GM21515 (cell line): ENCODE measurements at regions not wholly inside any gene's neighbourhood (a gene's known extent, or its start where the extent isn't known, plus 50 kb on each side); places are given as distances from the start of the nearest gene placed in this dataset.

ENCODE experiments used
- ATAC-seq: cut with Tn5 transposase; IDR thresholded peaks from one replicate; pipeline ENCODE4 v1.9.1; 2021; ENCODE audit not compliant: unreplicated experiment

DNA sequence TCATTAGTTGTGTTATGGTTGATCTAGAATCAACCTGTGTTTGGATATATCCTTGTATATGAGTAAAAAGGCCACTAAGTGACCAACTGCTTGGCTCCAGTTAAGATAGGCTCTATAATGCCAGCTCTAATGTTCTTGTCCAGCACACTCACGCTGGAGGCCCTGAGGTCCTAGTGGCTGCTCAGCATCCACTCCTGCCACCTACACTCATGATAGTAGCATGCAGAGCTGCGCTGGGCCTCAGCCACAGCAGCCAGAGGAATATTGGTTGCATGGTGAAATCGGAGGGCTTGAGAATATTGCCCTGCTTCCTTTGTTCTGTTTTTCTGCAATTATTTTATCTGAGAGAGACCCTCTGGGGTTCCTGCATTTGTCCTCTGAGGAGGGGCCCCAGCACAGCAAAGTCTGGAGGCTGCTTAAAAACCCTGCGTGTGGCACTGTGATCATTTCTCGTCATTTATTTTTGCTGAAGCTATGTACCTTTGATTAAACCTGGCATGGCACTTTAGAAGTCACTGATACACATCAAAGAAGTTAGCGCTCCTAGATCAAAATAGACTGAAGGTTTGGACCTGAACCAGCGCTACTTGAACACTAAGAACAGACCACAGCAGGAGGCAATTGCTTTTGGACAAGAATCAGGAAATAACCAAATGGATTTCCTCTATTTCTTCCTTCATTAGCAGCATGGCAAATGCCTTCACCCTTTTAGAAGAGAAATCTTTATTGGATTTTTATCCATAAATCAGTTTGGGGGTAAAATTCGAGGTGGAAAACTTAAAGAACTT lies 398.4 kb upstream of the ID4 start:
- ATAC-seq = no peak

DNA sequence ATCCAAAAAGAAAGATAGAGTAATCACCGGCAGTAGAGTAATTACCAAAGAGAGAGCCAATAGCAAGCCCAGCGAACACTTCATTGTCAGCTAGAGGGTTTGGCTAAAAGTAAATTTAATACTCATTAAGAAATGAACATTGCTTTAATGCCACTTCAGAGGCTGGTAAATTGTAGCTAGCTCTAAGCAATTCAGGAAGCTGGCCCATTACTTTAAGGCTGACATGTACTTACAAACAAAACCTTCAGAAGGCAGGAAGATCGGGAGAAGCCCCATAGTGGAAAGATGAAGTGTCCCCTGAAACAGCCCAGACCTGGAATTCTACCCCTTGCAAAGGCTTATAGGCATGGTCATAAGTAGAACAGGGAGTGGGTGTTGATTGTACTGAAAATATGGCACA lies 396.6 kb upstream of the ID4 start:
- no peak for ATAC-seq

DNA sequence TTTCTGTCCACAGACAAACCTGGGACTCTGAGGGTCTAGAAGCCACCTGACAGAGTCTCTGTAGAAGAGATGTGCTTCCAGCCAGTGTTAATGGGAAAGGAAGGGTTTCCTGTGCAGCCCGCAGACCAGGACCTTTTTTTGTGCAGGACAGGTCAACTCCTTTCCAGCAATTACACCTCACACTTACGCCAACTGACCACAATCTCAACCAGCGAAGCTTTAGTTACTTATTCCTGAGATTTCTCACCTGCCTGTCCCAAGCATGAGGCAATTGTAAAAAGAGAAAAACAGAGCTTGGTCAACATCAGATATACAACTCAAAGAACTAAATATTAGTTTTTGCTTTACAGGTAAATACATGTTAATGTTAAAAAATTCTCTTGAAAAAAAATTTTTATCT lies 393.8 kb upstream of the ID4 start:
- no peak for ATAC-seq

DNA sequence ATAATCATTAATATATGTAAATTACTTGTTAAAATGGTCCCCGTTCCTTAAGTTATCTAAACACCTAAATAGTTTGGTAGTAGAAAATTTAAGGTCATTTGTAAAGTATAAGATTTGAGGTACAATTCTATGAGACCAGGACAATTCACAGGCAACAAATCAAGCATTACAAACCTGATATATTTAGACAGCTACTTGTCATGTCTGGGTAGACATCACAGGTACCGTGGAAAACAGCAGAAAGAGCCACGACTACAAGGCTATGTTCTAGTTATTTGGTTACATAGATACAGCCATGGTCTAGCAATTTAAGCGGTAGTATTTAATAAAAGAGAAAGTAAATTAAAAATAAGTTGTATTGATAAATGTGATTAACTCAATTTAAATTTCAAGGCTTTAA lies 393.1 kb upstream of the ID4 start:
- ATAC-seq = no peak

DNA sequence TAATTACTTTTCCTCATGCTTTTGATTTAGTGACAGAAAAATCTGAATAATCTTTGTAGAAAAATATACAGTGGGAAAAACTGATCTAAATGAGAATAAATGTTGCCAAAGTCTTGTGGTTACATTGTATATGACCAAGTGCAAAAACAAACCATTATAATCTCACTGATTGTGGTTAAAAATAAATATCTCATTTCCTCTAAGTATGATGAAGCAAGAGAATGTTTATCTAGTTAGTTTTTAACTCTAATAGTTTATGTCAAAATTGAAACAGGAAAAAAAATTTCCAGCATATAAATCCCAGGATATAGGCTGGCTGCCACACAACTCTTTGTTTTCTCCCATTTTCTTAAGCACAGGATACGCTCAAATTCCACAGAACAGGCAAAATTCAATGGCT lies 392.7 kb upstream of the ID4 start:
- ATAC-seq = no peak

DNA sequence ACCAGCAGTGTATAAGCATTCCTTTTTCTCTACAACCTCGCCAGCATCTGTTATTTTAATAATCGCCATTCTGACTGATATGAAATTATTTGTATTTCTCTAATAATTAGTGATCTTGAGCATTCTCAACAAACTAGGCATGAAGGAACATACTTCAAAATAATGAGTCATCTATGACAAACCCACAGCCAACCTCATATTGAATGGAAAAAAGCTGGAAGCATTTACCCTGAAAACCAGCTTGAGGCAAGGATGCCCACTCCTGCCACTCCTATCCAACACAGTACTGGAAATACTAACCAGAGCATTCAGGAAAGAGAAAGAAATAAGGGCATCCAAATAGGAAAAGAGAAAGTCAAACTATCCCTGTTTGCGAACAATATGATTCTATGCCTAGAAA lies 390.6 kb upstream of the ID4 start:
- no peak for ATAC-seq

DNA sequence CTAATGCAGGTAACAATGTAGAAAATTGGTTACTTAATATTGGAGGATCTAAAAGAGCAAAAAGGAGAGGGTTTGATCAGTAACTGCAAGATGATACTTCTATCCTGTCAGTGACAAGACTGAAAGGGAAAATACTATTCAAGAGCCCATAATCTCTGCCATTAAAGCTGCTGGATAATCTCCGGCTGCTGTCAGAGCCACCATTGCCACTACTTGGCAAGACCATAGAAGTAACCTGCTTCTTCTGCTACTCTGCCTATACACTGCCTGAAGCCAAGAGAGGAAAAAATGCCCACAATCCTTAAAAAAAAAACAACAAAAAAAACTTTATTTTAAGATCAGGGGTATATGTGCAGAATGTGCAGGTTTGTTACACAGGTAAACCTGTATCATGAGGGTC lies 386.5 kb upstream of the ID4 start:
- no peak for ATAC-seq

DNA sequence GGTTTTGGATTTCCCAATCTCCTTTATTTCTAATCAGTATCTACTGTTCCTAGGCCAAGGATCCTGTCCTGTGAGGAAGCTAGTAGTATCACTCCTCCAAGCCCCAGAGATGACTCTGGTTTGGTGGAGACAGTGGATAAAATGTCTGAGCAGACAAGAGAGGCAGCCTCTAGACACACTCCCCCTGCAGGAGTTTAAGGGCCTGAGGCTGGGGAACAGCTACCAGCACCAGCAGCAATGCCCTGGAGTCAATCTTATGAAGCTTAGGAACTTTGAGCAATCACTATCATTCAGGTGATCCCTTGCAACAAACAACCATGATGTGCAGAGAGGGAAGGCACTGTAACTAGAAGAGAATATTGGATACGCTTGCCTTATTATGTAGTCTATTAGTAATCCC lies 384.7 kb upstream of the ID4 start:
- no peak for ATAC-seq

DNA sequence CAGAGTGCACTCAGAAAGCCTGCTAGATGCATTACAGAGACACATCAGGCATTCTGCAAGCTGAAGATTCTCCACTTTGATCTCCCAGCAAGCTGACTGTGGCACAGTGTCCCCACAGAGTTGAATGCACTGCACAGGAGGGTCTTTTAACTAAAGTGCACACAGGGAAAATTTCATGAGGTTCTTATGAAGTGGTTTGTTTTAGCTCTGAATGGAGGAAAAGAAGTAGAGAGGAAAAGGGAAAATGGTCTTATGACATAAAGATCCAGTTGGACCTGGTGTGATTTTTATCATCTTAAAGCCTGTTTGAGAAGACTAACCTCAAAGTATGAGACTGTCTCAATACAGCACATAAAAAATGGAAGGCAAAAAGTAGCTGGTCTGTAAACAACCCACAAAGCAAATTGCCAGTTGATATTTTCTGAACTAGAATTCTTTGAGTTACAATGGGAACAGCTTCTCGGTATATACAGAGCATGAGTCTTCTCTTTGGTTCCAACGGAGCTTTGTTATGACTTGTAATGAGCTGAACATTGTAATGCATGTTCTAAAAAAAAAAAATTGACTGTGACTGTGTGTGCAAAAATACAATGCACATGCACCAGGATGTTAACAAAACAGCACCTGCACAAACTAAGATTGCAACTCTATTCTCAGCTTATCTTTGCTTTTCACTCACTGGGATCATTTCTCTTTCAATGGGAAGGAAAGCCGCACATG lies 383.0 kb upstream of the ID4 start:
- no peak for ATAC-seq

DNA sequence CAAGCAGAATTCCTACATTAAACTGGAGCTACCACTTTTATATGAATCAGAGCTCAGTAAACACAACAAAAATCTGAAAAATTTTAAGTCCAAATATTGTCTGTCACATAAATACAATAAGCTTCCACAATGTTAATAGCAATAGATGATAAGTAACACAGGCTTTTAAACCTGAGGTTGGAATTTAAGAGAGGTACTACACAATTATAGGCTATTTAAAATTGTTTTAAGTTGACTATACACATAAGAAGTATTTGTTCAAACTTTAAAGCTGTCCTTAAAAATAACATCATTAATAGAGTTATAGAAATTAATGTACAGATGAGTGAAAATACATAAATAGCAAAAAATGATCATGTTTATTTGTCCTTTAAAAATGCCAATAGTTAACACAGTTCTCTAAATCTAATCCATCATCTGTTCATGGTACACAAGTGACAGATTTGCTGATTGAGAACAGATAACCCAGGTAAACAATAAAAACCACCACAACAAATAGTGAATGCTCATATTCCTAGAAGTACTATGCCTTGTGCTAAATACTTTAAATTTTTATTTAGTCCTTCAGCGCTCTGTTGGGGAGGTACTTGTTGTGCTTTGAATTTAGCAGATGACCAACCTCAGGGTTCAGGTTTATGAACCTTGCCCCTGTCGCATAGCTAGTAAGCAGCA lies 382.3 kb upstream of the ID4 start:
- ATAC-seq = no peak

DNA sequence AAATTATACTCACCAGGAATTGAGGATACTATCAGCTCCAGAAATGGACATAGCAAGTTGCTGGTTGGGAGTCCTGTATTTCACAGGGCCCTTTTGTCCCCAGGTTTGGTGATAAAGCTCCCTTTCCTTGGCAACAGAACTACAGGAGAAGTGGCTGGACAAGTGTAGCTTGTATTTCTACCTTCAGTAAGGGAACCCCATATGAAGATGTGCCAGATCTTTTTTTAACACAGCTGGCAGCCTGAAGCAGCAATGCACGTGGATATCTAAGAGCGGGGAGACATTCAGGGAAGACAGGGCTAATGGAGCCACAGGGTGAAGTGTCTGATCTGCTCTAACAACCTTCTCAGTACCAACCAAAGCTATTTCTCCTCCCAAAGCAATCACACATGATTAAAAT lies 373.9 kb upstream of the ID4 start:
- ATAC-seq = no peak

DNA sequence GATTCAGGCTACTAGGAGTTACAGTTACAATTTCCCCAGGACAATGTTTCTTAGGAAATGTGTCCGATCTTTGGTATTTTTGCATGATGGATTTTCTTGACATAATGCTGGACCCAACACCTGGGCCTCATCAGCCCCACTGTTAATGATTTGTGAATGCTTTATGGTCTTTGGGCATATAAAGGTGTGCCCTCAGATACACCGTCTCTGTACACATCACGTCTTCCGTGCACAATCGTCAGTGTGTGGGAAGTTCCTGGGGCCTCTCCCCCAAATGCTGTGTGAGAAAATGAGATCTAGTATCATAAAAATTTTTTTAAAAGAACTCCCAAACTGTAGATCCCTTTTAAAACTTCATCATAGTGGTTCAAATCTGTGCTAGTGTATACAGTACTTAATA lies 373.2 kb upstream of the ID4 start:
- ATAC-seq = no peak

DNA sequence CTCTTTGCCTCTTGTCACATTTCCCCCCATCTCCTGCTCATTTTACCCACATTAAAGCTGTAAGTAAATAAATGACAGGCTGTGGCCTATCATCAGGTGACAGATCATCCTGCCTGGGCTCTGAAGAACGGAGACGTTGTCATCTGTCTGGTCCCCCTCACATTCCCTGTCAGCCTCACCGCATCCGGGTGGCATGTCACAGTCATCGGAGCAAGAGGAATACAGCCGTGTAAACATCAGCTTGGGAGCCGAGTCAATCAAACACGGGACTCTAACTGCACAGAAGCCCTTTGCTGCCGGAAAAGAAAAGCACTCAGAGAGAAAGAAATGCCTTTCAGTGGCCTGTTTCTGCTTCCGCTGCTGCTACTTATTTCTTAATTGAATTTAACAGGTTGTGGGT lies 371.9 kb upstream of the ID4 start:
- no peak for ATAC-seq

DNA sequence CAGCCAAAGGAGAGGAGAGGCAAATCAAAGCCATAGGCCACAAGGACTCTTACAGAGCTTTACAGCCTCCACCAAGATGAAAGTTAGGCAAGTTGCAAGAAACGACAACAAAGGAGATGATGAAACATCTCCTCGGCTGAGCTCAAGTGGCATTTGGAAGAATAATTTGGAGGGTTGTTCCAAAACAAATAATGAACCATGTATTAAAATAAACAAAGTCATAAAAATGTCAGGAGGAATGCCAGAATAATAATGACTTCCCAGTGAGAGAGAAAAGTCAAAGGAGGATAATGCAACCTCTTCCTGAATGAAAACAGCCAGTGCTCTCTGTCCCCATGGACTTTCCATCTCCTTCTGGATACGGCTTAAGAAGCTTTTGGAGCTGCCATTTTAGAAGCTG lies 371.4 kb upstream of the ID4 start:
- no peak for ATAC-seq

DNA sequence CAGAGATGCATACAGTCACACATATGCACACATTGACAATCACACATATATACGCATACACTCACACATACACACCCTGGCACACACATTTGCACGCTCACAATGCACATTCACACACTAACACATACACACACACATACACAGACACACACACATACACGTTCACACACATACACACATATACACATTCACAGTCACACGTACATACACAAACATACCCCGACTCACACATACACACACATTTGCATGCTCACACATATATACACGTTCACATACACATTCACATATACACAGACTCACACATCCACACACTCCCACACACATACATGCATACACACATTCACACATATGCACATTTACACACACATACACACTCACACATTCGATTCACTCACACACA lies 366.8 kb upstream of the ID4 start:
- ATAC-seq = no peak

DNA sequence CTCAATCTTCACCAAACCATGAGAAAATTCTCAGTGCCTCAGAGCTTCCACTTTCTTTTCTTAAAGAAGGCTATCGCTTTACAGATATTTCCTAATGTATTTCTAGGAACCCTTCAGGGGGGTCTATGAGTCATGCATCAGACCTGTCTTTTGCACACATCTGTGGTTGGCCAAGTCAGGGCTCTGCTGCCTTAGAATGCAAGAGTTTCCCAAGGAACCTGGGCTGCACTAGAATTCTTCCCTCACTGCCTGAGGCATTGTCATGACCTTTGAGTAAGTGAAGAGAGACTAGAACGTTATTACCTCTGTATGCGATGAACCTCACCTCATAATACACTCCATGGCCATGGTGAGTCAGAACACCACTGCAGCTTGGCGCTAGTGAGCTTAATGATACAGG lies 365.0 kb upstream of the ID4 start:
- no peak for ATAC-seq

DNA sequence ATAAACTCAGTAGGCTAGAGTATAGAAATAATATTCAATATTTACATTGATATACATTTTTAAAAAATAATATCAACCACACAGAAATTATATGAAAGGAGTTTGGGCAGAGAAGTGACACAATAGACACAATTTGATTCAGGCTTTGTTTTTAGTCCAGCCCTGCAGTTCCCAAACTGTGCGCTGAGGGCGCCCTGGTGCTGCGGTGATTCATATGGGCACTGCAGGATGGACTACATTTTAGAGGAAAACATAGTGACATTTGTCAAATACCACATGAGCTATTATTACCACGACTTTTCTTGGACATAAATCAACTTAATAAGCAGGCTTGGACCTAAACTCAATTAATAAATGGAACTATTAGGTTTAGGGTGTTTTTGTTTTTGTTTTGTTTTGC lies 364.3 kb upstream of the ID4 start:
- no peak for ATAC-seq

DNA sequence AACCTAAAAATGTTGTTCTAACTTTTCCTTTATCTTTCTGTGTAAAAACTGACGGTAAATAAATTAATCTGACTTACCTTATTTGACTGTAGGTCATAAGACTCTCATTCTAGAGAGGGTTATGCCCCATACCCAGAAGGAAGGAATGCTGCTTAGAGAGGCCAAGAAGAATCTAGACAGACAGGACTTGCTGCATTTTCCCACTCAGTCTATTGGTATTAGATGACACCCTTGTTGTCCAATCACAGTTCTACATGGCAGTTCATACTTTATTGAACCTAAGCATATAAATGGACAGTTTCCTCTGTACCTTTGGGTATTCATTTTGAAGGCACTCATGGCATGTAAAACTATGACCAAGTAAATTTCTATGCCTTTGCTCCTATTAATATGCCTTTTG lies 359.6 kb upstream of the ID4 start:
- no peak for ATAC-seq

DNA sequence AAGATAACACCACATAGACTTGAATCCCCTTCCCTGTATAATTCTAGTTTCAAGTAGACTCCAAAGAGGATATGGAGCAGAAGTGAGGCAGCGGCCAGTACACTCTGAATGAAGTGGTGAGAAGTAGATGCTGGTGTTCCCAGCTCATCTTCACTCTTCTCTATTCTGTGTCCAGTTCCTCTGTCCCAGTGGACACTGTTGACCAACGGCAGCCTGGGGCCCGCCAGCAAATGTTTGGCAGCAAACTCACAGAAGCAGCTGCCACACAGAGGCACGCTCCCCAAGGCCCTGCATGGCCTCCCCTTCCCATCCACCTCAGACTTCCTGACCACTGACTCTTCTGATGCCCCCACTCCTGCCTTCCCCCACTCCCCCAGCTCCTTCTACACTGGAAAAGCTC lies 358.9 kb upstream of the ID4 start:
- ATAC-seq = no peak

DNA sequence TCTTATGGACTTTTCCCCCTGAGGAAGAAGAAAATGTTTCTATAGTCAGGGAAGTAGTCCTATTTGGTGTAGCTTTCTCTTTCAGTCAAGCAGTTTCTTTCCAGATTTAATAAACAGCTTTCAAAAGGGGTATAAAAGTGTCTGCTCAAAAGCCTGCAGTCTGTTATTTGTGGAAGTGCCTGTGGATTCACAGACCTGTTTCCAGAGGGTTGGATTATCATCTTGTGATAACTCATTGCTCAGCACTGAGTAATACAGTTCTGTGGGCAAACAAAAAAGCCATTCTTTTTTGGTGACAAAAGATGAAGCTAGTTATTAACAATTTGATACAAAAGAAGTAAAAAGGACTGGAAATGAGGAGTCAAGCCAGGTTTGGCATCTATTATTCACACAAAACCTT lies 358.2 kb upstream of the ID4 start:
- no peak for ATAC-seq

DNA sequence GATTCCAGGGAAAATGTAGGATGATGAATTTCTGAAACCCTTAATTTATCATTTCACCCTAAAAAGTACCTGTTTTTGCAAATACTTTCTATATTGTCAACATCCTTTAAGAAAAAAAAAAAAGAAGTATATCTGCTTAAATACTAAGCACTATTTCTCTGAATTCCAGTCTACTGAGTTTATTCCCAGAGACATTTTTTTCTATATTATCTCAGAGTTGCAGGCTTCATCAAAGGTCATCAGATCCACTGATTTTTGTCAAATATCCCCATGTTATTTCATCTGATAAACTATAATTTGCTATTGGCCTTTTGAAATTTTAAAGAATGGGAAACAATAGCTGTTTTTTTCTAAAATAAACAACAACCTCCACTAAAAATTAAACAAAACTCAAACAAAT lies 357.6 kb upstream of the ID4 start:
- no peak for ATAC-seq

DNA sequence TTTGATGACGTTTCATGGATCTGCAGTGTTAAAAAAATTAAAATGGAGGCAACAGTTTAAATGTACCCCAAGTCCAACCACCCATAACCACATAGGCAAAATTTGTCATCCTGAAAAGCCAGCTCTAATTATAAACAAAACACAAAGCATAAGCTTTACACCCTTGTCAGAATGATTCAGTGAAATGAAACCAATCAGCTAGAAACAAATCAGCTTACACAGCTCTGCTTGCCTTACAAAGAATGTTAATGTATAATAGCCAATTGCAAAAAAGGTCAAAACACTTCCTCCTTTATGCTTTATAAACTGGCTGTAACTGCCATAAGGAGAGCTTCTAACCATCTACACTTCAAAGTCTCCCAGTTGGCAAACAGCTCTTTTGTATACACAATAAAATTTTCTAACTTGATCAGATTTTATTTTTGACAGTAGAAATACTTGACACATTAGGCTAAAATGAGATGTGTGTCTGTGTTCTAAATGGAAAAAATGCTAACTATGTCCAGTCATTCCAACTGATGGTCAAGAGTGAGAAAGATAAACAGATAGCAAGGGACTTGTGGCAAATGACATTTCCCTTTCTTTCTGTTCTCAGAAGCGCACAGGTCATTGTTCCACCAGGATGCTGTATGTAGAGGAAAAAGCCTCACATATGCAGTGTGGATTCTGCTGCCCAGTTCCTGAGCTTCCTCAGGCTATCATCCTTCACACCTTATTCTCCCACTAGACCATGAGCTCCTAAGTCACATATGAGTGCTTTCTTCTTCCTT lies 344.3 kb upstream of the ID4 start:
- ATAC-seq = no peak
